ENCODE measurements at regions not wholly inside any gene's neighbourhood (a gene's known extent, or its start where the extent isn't known, plus 50 kb on each side); places are given as distances from the start of the nearest gene placed in this dataset.

- TF ChIP-seq CTCF (conservative IDR thresholded peaks at IDR 0.05; ENCODE audit: low read depth, low read length), result no peak
- no peak overlapping the region for H3K4me3 ChIP-seq (ENCODE audit: low read depth, low read length)
- no peak for DNase-seq (ENCODE audit: low read depth)
Observed at GRCh38 chr13:102508411-102508810, 88.4 kb upstream of the TPP2 start.

- H3K4me3 ChIP-seq (ENCODE audit: low read depth, low read length), result no peak overlapping the region
- TF ChIP-seq CTCF (conservative IDR thresholded peaks at IDR 0.05; ENCODE audit: low read depth, low read length), result no peak
- no peak for DNase-seq (ENCODE audit: low read depth)
Observed at GRCh38 chr13:102504002-102504401, 92.8 kb upstream of the TPP2 start.

GRCh38 chr13:102495663-102496062 is 93.8 kb upstream of the FGF14 start:
- H3K4me3 ChIP-seq (ENCODE audit: low read depth, low read length), result no peak overlapping the region
- TF ChIP-seq CTCF (conservative IDR thresholded peaks at IDR 0.05; ENCODE audit: low read depth, low read length), result no peak
- no peak for DNase-seq (ENCODE audit: low read depth)

GRCh38 chr13:102487330-102487729 is 85.5 kb upstream of the FGF14 start:
- DNase-seq (ENCODE audit: low read depth), result peak; percentile 12
- H3K4me3 ChIP-seq (ENCODE audit: low read depth, low read length), result no peak overlapping the region
- no peak for TF ChIP-seq CTCF (conservative IDR thresholded peaks at IDR 0.05; ENCODE audit: low read depth, low read length)

GRCh38 chr13:102484329-102484728 is 82.5 kb upstream of the FGF14 start:
- peak; percentile 57 for TF ChIP-seq CTCF (conservative IDR thresholded peaks at IDR 0.05; ENCODE audit: low read depth, low read length)
- H3K4me3 ChIP-seq (ENCODE audit: low read depth, low read length), result no peak overlapping the region
- DNase-seq (ENCODE audit: low read depth), result peak; percentile 63

- DNase-seq (ENCODE audit: low read depth), result no peak
- TF ChIP-seq CTCF (conservative IDR thresholded peaks at IDR 0.05; ENCODE audit: low read depth, low read length), result no peak
- no peak overlapping the region for H3K4me3 ChIP-seq (ENCODE audit: low read depth, low read length)
Observed at GRCh38 chr13:102472650-102473049, 70.8 kb upstream of the FGF14 start.

- TF ChIP-seq CTCF (conservative IDR thresholded peaks at IDR 0.05; ENCODE audit: low read depth, low read length), result no peak
- no peak for DNase-seq (ENCODE audit: low read depth)
- no peak overlapping the region for H3K4me3 ChIP-seq (ENCODE audit: low read depth, low read length)
Observed at GRCh38 chr13:102470283-102470917, 68.6 kb upstream of the FGF14 start.
